PC-9 (cell line): ENCODE measurements at regions not wholly inside any gene's neighbourhood (a gene's known extent, or its start where the extent isn't known, plus 50 kb on each side); places are given as distances from the start of the nearest gene placed in this dataset.

Experiments used
- BruUV-seq: library from RNA; stranded (reverse); fragments of 400-500 nt; replicated peaks from 2 replicates; lab custom pipeline; 2021; lab: Mats Ljungman, UMichigan
- CTCF ChIA-PET: fragments of 300-600 bp; sonication (Branson Sonifier 250); formaldehyde crosslinking; loops from one replicate; lab custom pipeline; 2022; ENCODE audit warnings: antibody characterized with exemption; lab: Charles Lee
- POLR2A ChIA-PET: fragments of 300-600 bp; sonication (Branson Sonifier 250); formaldehyde crosslinking; loops from one replicate; lab custom pipeline; 2022; ENCODE audit warnings: antibody characterized with exemption; ENCODE audit not compliant: unreplicated experiment; lab: Charles Lee
- DNase-seq, 2 experiments: peaks; one replicate each; pipeline versions ENCODE4 v3.0.0 to v3.0.0-alpha.2; 2015 to 2022; ENCODE audit warnings: mixed read lengths in 1 of 2
- H2AFZ ChIP-seq: fragments of 200-600 bp; sonication (generic); 2 replicates; pipeline ENCODE4 v1.8.1; 2017; ENCODE audit warnings: antibody characterized with exemption
- H3F3A ChIP-seq: fragments of 200-600 bp; sonication (generic); 2 replicates; pipeline ENCODE4 v1.8.1; 2017; ENCODE audit warnings: antibody characterized with exemption, mild to moderate bottlenecking, low read depth; ENCODE audit not compliant: insufficient read depth
- H3K27ac ChIP-seq: fragments of 200-600 bp; sonication (generic); 2 replicates; pipeline ENCODE4 v1.6.1; 2016; ENCODE audit warnings: mixed run types
- H3K27me3 ChIP-seq: fragments of 200-600 bp; sonication (generic); 2 replicates; pipeline ENCODE4 v1.6.1; 2016; ENCODE audit warnings: low read depth, mixed run types; ENCODE audit not compliant: insufficient read depth
- H3K36me3 ChIP-seq: fragments of 200-600 bp; sonication (generic); 2 replicates; pipeline ENCODE4 v1.6.1; 2016; ENCODE audit warnings: low read depth, mixed run types
- H3K4me1 ChIP-seq: fragments of 200-600 bp; sonication (generic); replicated peaks from 2 replicates; pipeline ENCODE4 v1.6.1; 2016; ENCODE audit warnings: mixed run types; ENCODE audit not compliant: insufficient read depth
- H3K4me2 ChIP-seq: fragments of 200-600 bp; sonication (generic); 2 replicates; pipeline ENCODE4 v1.6.1; 2017; ENCODE audit warnings: mixed run types
- H3K4me3 ChIP-seq: fragments of 200-600 bp; sonication (generic); 2 replicates; pipeline ENCODE4 v1.6.1; 2016; ENCODE audit warnings: mixed run types
- H3K79me2 ChIP-seq: fragments of 200-600 bp; sonication (generic); 2 replicates; pipeline ENCODE4 v1.6.1; 2017; ENCODE audit warnings: low read depth, mixed run types
- H3K9me2 ChIP-seq: fragments of 200-600 bp; sonication (generic); 2 replicates; pipeline ENCODE4 v1.8.1; 2017; ENCODE audit warnings: mild to moderate bottlenecking; ENCODE audit not compliant: insufficient read depth
- H3K9me3 ChIP-seq: fragments of 200-600 bp; sonication (generic); 2 replicates; pipeline ENCODE4 v1.8.1; 2016; ENCODE audit warnings: low read depth; ENCODE audit not compliant: insufficient read depth
- H4K20me1 ChIP-seq: fragments of 200-600 bp; sonication (generic); 2 replicates; pipeline ENCODE4 v1.8.1; 2017; ENCODE audit not compliant: insufficient read depth
- EZH2 ChIP-seq: fragments of 200-600 bp; sonication (generic); IDR thresholded peaks from 2 replicates; pipeline ENCODE4 v1.8.0; 2017; ENCODE audit warnings: antibody characterized with exemption, low read depth
- intact Hi-C: fragments of 100-400 bp; cut with micrococcal nuclease; formaldehyde crosslinking; loops from one replicate; pipeline ENCODE4 v1.10.0; 2022; ENCODE audit not compliant: unreplicated experiment
- TF ChIP-seq, protein P1 (sequence below): fragments of 200-600 bp; sonication (generic); conservative IDR thresholded peaks from 2 replicates; pipeline ENCODE4 v1.6.1; 2017; ENCODE audit warnings: mixed run types, antibody characterized with exemption, mild to moderate bottlenecking, moderate library complexity

DNA sequence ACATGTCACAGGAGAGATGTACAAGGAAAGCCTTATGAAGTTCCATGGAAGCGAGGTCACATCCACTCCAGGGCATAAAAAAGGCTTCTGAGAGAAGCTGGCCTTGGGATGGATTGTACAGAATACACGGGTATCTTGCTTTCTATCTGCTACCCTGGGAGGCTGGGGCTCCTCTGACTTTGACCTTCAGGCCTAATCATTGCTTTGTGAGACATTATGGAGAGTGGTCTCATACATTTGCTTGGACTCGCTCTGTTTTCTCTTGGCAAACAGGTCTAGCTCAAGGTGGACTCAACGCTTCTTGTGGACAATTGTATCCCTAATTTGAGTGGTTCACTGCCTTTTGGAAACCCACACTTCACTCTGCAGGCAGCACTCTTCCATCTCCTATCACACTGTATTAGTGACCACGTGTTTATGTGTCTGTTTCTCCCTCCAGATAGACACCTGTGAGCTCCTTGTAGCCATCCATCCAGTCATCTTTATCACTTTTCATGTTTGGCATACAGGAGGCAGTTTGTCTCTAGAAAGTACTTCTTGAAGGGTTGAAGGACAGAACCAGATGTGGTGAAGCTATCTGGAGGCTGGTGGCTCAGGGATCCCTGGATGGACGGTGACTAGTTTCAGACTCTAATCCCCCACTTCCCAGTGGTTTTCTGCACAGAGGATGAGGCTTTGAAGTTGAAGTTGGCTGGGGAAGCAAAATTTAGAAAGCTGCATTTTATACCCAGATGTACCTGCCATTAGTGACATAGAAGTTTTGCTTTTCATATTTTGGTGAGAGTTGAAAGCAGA, 267.8 kb downstream of the CYRIA start:
- BruUV-seq: no TSS peak
- CTCF ChIA-PET: no interaction called here
- TF ChIP-seq EZH2: no peak
- TF ChIP-seq, protein P1, sequence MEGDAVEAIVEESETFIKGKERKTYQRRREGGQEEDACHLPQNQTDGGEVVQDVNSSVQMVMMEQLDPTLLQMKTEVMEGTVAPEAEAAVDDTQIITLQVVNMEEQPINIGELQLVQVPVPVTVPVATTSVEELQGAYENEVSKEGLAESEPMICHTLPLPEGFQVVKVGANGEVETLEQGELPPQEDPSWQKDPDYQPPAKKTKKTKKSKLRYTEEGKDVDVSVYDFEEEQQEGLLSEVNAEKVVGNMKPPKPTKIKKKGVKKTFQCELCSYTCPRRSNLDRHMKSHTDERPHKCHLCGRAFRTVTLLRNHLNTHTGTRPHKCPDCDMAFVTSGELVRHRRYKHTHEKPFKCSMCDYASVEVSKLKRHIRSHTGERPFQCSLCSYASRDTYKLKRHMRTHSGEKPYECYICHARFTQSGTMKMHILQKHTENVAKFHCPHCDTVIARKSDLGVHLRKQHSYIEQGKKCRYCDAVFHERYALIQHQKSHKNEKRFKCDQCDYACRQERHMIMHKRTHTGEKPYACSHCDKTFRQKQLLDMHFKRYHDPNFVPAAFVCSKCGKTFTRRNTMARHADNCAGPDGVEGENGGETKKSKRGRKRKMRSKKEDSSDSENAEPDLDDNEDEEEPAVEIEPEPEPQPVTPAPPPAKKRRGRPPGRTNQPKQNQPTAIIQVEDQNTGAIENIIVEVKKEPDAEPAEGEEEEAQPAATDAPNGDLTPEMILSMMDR: no peak

DNA sequence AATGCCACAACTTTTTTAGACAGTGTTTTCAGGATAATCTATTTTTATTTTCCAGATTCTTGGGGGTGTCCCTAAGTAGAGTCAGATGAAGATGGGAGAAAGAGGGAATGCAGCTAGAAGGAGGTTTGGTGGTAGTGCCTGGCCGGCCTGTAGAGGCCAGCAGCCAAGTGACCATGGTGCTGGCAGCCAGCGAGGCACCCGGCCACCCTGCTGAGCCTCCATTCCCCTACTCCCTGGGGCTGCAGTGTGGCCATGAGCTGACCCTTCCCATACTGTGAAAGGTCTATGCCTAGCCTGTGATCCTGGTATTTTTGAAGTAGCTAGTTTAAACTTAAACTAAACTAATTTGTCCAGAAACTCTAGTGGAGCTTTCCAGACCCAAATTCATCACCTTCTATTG, 268.6 kb downstream of the CYRIA start:
- Histone ChIP-seq H3K4me3 (no peak overlapping the region), H2AFZ (no peak overlapping the region), H4K20me1 (no peaks in the 10 kb centered on the region), H3K4me1 (no peaks in the 10 kb centered on the region), H3K36me3 (no peaks in the 10 kb centered on the region), H3K9me3 (no peaks in the 10 kb centered on the region), H3F3A (no peaks in the 10 kb centered on the region), H3K9me2 (no peaks in the 10 kb centered on the region), H3K4me2 (no peak overlapping the region), H3K27ac (no peak overlapping the region), H3K79me2 (no peaks in the 10 kb centered on the region), H3K27me3 (peaks cover 23% of the 10 kb centered on the region)
- DNase-seq: no peak
- intact Hi-C loops: no loop called here
- no TSS peak for BruUV-seq
- TF ChIP-seq, protein P1: no peak
- no peak for TF ChIP-seq EZH2
- ChIA-PET POLR2A (no interaction called here), CTCF (no interaction called here)

More for the DNA sequence above, 267.8 kb downstream of the CYRIA start:
- Histone ChIP-seq H3K9me2 (no peaks in the 10 kb centered on the region), H3K4me3 (no peak overlapping the region), H4K20me1 (no peaks in the 10 kb centered on the region), H3K9me3 (no peaks in the 10 kb centered on the region), H3K4me2 (no peak overlapping the region), H3K79me2 (no peaks in the 10 kb centered on the region), H2AFZ (no peak overlapping the region), H3K27ac (no peak overlapping the region), H3K4me1 (no peaks in the 10 kb centered on the region), H3K27me3 (peaks cover 14% of the 10 kb centered on the region), H3F3A (no peaks in the 10 kb centered on the region), H3K36me3 (no peaks in the 10 kb centered on the region)
- intact Hi-C loops: no loop called here
- no peak for DNase-seq
- POLR2A ChIA-PET: no interaction called here

DNA sequence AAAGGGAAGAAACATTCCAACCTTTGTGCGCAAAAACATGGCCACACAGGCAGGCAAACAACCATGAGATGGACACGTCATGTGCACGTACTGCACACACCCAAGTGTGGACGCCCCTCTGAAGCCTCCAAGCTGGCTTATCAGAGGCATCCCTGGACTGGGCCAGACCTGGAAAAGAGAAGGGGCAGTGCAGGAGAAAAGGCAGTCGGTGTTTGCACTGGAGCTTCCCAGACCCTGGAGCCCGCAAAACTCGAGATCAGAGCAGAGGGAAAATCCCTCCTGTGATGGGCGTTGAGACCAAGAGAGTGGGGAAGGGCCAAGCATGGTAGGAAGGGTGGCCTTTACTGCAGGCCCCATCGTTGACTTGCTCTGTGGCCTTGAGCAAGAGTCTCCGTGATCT, 269.5 kb downstream of the CYRIA start:
- Histone ChIP-seq H4K20me1 (no peaks in the 10 kb centered on the region), H3F3A (no peaks in the 10 kb centered on the region), H3K27ac (no peak overlapping the region), H2AFZ (no peak overlapping the region), H3K4me1 (no peaks in the 10 kb centered on the region), H3K36me3 (no peaks in the 10 kb centered on the region), H3K9me2 (no peaks in the 10 kb centered on the region), H3K4me2 (no peak overlapping the region), H3K9me3 (no peaks in the 10 kb centered on the region), H3K79me2 (no peaks in the 10 kb centered on the region), H3K27me3 (peaks cover 31% of the 10 kb centered on the region), H3K4me3 (no peak overlapping the region)
- no peak for DNase-seq
- no TSS peak for BruUV-seq
- TF ChIP-seq, protein P1: no peak
- TF ChIP-seq EZH2: no peak
- intact Hi-C loops: no loop called here
- CTCF ChIA-PET: no interaction called here
- POLR2A ChIA-PET: no interaction called here
